Esophagus squamous epithelium (tissue), 5 donors: ENCODE measurements at regions not wholly inside any gene's neighbourhood (a gene's known extent, or its start where the extent isn't known, plus 50 kb on each side); places are given as distances from the start of the nearest gene placed in this dataset.

Source experiments
- DNase-seq: peaks from one replicate; lab custom pipeline; 2025; lab: John Stamatoyannopoulos, UW
- H3K27ac ChIP-seq, 4 donors: fragments of 200-600 bp; sonication (generic); one replicate each; pipeline ENCODE4 v1.5.1; 2016 to 2019; ENCODE audit warnings: mild to moderate bottlenecking in 1 of 4
- H3K27me3 ChIP-seq, 4 donors: fragments of 200-600 bp; sonication (generic); 1 replicate in 3 of 4; 2 replicates in 1 of 4; pipeline versions ENCODE4 v1.5.1 to v1.6.0; 2017 to 2021; ENCODE audit warnings: antibody characterized with exemption in 1 of 4
- H3K36me3 ChIP-seq, 3 donors: fragments of 200-600 bp; sonication (generic); one replicate each; pipeline ENCODE4 v1.5.1; 2016 to 2019
- H3K4me1 ChIP-seq, 3 donors: fragments of 200-600 bp; sonication (generic); one replicate each; pipeline ENCODE4 v1.5.1; 2017 to 2019
- H3K4me3 ChIP-seq, 4 donors: fragments of 200-600 bp; sonication (generic); 1 replicate in 3 of 4; 2 replicates in 1 of 4; pipeline ENCODE4 v1.5.1; 2016 to 2019; ENCODE audit warnings: mild to moderate bottlenecking in 2 of 4, moderate library complexity in 1 of 4
- H3K9me3 ChIP-seq, 3 donors: fragments of 200-600 bp; sonication (generic); one replicate each; pipeline ENCODE4 v1.5.1; 2016 to 2019
- CTCF ChIP-seq, 6 experiments: fragments of 450-650 bp in 4 of 6; fragments of 200-600 bp in 2 of 6; sonication (generic) in 2 of 6; IDR thresholded peaks; one replicate each; pipeline ENCODE4 v1.5.1; 2016 to 2019; ENCODE audit warnings: antibody characterized with exemption in 6 of 6, mild to moderate bottlenecking in 4 of 6, moderate library complexity in 4 of 6
- POLR2A ChIP-seq, 4 donors: fragments of 450-650 bp; IDR thresholded peaks; one replicate each; pipeline ENCODE4 v1.6.1; 2017; ENCODE audit warnings: antibody characterized with exemption in 4 of 4, mild to moderate bottlenecking in 4 of 4, moderate library complexity in 3 of 4
- WGBS, 2 donors: methylation state at CpG; one replicate each; pipeline ENCODE4 v1.1.5; 2018; 5-methylcytosine and 5-hydroxymethylcytosine counted together
- intact Hi-C: fragments of 100-400 bp; cut with DNase I; formaldehyde crosslinking; loops from one replicate; pipeline ENCODE4 v1.15.0; 2022
- donor health status: DM: yes; HTN: yes; CAD: no.

GRCh38 chr5:125274211-125274610 is 527.8 kb upstream of the ZNF608 start:
- TF ChIP-seq POLR2A (IDR thresholded peaks at IDR 0.05) (no peak), CTCF (IDR thresholded peaks at IDR 0.05) (no peak)
- Histone ChIP-seq H3K4me3 (no peak overlapping the region), H3K36me3 (no peaks in the 10 kb centered on the region), H3K4me1 (no peaks in the 10 kb centered on the region), H3K9me3 (no peaks in the 10 kb centered on the region), H3K27me3 (no peaks in the 10 kb centered on the region), H3K27ac (no peak overlapping the region)
- intact Hi-C loops: no loop called here
- WGBS, 2 donors: 45 to 77% methylated on average over 1 of the region's 1 CpG
- DNase-seq: no peak

DNA sequence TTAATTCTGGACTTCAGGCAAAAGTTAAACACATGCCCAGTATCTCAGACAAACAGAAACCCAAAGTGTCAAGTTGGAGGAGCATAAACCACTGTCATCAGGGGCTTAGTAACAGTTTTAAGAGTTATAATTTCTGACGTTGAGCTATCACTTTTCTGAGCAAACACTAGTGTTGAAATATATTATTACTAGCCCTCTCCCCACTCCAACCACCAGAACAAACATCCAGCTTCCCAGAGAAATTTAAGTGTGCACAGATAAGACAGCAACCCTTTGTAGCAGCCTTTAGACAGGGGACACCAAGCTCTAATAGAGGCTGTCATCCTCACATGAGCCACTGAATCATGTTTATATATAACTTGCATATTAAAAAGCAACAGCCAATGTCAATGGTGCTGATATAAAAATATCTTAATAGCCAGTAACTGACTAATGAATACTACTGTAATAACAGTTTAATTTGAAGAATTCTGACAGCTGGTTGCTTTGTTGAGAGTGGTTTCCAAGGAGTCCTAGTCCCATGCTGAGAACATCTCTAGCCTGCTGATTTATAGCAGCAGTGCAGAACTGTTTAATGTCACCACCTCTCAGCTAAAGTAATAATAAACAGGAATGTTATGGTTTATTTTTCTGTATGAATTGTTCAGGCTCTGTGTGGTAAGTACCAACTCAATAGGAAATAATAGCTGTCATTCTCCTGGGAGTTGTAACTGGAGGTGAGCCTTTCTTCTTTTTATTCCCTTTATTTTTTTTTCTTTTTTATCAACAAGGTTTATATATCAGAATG is 528.7 kb upstream of the ZNF608 start:
- H3K36me3 ChIP-seq: no peaks in the 10 kb centered on the region
- 31 to 67% methylated on average over 1 of the region's 1 CpG for WGBS, 2 donors
- intact Hi-C loops: no loop called here
- H3K4me1 ChIP-seq: no peaks in the 10 kb centered on the region
- no peaks in the 10 kb centered on the region for H3K27me3 ChIP-seq
- TF ChIP-seq CTCF (IDR thresholded peaks at IDR 0.05) (no peak), POLR2A (IDR thresholded peaks at IDR 0.05) (no peak)
- H3K27ac ChIP-seq: no peak overlapping the region
- no peak for DNase-seq
- H3K4me3 ChIP-seq: no peak overlapping the region
- no peaks in the 10 kb centered on the region for H3K9me3 ChIP-seq

GRCh38 chr5:125275725-125276090 is 529.3 kb upstream of the ZNF608 start:
- WGBS, 2 donors: 75 to 78% methylated on average over 3 of the region's 3 CpGs
- intact Hi-C loops: no loop called here
- Histone ChIP-seq H3K4me1 (no peaks in the 10 kb centered on the region), H3K4me3 (no peak overlapping the region), H3K27ac (no peak overlapping the region), H3K9me3 (no peaks in the 10 kb centered on the region), H3K27me3 (no peaks in the 10 kb centered on the region), H3K36me3 (no peaks in the 10 kb centered on the region)
- TF ChIP-seq CTCF (IDR thresholded peaks at IDR 0.05) (no peak), POLR2A (IDR thresholded peaks at IDR 0.05) (no peak)
- no peak for DNase-seq

- DNase-seq: no peak
- Histone ChIP-seq H3K9me3 (no peaks in the 10 kb centered on the region), H3K27ac (no peak overlapping the region), H3K4me1 (no peaks in the 10 kb centered on the region), H3K4me3 (no peak overlapping the region), H3K27me3 (no peaks in the 10 kb centered on the region), H3K36me3 (no peaks in the 10 kb centered on the region)
- intact Hi-C loops: no loop called here
- TF ChIP-seq CTCF (IDR thresholded peaks at IDR 0.05) (no peak), POLR2A (IDR thresholded peaks at IDR 0.05) (no peak)
- 73 to 74% methylated on average over 2 of the region's 2 CpGs for WGBS, 2 donors
These were observed 529.7 kb upstream of the ZNF608 start for GRCh38 chr5:125276096-125276495.

- WGBS, 2 donors: 62 to 72% methylated on average over 3 of the region's 3 CpGs
- H3K27me3 ChIP-seq: no peaks in the 10 kb centered on the region
- no peaks in the 10 kb centered on the region for H3K36me3 ChIP-seq
- H3K4me1 ChIP-seq: no peaks in the 10 kb centered on the region
- TF ChIP-seq CTCF (IDR thresholded peaks at IDR 0.05): no peak
- TF ChIP-seq POLR2A (IDR thresholded peaks at IDR 0.05): no peak
- intact Hi-C loops: no loop called here
- no peaks in the 10 kb centered on the region for H3K9me3 ChIP-seq
- no peak for DNase-seq
- H3K4me3 ChIP-seq: no peak overlapping the region
- no peak overlapping the region for H3K27ac ChIP-seq
These were observed 531.2 kb upstream of the ZNF608 start for GRCh38 chr5:125277494-125278154.
